Omental fat pad (tissue), 3 donors: ENCODE measurements at regions not wholly inside any gene's neighbourhood (a gene's known extent, or its start where the extent isn't known, plus 50 kb on each side); places are given as distances from the start of the nearest gene placed in this dataset.
"Not testable (repeated sequence)": the region's sequence is repeated elsewhere in the genome, so short reads cannot be mapped to it uniquely, and the experiment has no call there.

Experiments used
- ATAC-seq: fragments of 150-250 bp; one replicate; pipeline ENCODE4 v1.9.1; 2016; ENCODE audit warnings: mild to moderate bottlenecking, moderate library complexity; ENCODE audit not compliant: low FRiP score
- DNase-seq: peaks from one replicate; pipeline ENCODE4 v3.0.0-alpha.2; 2019; ENCODE audit warnings: low spot score
- CTCF ChIP-seq, 3 donors: fragments of 450-650 bp; IDR thresholded peaks; one replicate each; pipeline ENCODE4 v1.5.1; 2016 to 2017; ENCODE audit warnings: antibody characterized with exemption in 3 of 3, mild to moderate bottlenecking in 3 of 3, moderate library complexity in 2 of 3

- ATAC-seq (no peak), DNase-seq (no peak)
These were observed 155.2 kb upstream of the C2CD4B start for GRCh38 chr15:62320259-62320658.

DNA sequence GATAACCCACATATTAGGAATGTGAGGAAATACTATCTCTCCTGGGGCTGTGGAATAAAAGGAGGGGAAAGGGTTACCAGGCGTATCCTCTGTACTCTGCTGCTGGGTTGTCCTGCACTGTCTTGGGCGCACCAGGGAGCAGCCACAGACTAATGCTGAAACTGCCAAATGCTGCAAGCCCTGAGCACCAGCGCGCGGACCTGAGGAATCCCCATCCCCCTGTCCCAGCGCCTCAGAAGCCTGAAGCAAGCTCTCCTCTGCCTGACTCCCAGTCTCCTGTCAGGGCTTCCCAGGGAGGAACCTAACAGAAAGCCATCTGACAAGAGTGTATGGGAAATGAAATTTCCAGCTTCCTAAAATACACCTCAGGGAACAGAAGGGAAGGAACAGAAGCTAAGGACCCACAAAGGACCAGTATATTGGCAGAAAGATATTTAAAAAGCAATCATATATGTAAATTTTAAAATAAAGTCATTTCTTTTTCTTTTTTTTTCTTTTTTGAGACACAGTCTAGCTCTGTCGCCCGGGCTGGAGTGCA is 158.3 kb upstream of the C2CD4B start:
- DNase-seq (no peak), ATAC-seq (no peak)
- TF ChIP-seq CTCF (IDR thresholded peaks at IDR 0.05), result no peak

More at GRCh38 chr15:62320259-62320658, 155.2 kb upstream of the C2CD4B start:
- TF ChIP-seq CTCF (IDR thresholded peaks at IDR 0.05), result no peak

GRCh38 chr15:62324382-62324781 is 159.3 kb upstream of the C2CD4B start:
- ATAC-seq, result no peak
- no peak for TF ChIP-seq CTCF (IDR thresholded peaks at IDR 0.05)
- DNase-seq, result no peak

GRCh38 chr15:62325597-62325996 is 160.5 kb upstream of the C2CD4B start:
- no peak for ATAC-seq
- DNase-seq, result no peak
- no peak for TF ChIP-seq CTCF (IDR thresholded peaks at IDR 0.05)

DNA sequence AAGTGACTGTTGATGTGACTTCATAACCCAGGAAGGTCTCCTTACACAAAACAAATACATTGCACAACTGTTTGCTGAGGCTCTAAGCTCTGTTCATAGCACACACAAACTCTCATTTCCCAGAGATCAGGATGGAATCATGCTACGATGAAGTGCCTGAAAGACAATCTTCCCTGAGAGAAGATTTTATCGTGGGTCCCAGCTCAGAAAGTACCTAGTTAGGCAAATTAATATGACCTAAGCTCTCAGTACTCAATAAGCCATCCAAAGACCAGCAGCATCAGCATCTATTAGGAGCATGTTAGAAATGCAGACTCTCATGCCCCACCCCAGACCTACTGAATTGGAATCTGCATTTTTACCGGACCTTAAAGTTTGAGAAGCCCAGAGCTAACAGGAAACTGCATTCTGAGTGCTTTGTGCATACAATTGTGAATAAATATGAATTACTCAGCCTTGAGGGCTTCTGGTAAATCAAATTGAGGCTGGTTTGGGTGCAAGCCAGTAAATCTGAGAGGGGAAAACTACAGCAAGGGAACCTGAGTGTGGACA is 161.5 kb upstream of the C2CD4B start:
- DNase-seq (no peak), ATAC-seq (no peak)
- TF ChIP-seq CTCF (IDR thresholded peaks at IDR 0.05), result no peak

DNA sequence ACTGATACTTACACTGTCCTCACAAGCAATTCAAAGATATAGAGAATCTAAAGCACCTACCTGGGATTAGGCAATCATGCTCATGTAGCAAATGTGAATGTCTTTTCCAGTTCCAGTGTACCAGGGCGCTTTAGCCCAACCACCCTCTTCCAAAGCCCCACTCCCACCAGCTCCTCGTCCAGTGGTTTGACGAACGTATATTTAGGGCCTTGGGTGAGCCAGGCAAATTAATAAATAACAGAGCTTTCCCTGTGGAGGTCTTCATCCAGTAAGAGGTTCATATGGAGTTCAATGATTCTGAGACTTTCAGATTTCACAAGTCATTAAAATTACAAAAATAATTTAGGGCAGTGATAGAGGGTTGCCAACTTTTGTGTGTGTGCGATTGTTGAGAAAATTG is 162.3 kb upstream of the C2CD4B start:
- DNase-seq (no peak), ATAC-seq (no peak)
- TF ChIP-seq CTCF (IDR thresholded peaks at IDR 0.05), result no peak

GRCh38 chr15:62332472-62332871 is 167.4 kb upstream of the C2CD4B start:
- not testable (repeated sequence) for ATAC-seq, DNase-seq
